Kidney glomerular epithelial cell (primary cell): ENCODE measurements at regions not wholly inside any gene's neighbourhood (a gene's known extent, or its start where the extent isn't known, plus 50 kb on each side); places are given as distances from the start of the nearest gene placed in this dataset.
"Not testable (repeated sequence)": the region's sequence is repeated elsewhere in the genome, so short reads cannot be mapped to it uniquely, and the experiment has no call there.

Experiments
- DNase-seq: peaks from one replicate; lab custom pipeline; 2025; lab: John Stamatoyannopoulos, UW

GRCh38 chr1:229886636-229887035 lies 180.4 kb upstream of the GALNT2 start:
- DNase-seq: no peak

- DNase-seq: no peak
Observed at GRCh38 chr1:229887043-229887822, 179.8 kb upstream of the GALNT2 start.

DNA sequence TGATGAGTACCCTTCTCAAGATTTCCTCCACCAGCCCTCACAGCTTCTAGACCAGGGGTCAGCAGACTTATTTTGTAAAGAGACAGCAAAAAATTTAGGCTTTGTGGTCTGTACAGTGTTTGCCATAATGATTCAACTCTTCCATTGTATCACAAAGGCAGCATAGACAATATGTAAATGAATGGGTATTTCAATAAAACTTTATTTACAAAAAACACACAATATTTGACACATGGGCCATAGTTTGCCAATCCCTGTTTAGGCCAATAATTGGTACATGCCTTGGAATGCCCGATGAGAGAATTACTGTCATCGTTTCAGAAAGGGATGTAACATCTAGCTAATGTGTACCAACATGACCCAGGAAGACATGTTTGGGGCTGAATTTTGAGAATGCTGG lies 178.9 kb upstream of the GALNT2 start:
- no peak for DNase-seq

GRCh38 chr1:229888561-229889001 lies 178.5 kb upstream of the GALNT2 start:
- no peak for DNase-seq

- DNase-seq: no peak
Observed at GRCh38 chr1:229889031-229889517, 178.0 kb upstream of the GALNT2 start.

DNA sequence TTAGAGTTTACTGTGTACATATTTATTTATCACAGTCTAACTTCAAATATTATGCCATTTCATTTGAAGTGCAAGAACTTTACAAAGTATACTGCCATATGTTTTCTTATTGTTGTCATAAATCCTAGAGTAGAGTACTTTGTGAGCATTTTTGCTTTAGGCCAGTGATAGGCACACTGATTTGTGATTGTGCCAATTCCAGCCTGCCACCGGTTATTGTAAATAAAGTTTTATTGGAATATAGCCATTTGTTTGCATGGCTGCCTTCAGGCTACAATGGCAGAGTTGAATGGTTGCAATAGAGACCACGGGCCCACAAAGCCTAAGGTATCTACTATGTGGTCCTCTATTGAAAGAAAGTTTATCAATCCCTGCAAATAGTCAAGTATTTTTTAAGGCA lies 175.8 kb upstream of the GALNT2 start:
- no peak for DNase-seq

GRCh38 chr1:229892515-229893117 lies 174.4 kb upstream of the GALNT2 start:
- no peak for DNase-seq

DNA sequence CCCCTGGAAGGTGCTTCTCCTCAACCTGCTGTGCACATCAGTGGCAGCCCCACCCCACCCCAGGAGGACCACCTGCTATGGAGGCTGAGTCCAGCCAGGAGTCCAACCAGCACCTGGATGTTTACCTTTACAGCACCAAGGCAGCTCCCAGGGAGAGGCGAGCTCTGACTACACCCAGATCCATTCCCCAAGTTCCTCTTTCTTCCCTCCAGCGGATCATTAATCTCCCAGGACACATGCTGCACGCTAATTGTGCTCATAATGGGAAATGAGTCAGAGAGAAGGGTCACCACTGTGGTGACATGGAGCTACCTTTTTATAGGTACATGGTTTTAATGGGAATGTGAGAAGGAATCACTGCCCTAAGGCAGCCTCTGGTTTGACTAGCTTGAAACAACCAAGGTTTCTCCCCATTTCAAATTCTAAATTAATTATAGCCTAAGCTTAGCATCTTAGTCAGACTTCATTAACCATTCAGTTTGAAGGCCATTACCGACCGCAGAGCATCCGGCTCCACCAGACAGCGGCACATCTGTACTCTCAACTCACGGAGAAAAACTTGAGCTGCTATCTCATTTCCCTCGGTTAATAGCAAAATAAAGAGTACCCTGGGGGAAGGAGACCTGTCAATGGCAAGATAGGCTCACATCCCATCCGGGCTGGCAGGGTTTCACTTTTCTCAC lies 173.1 kb upstream of the GALNT2 start:
- no peak for DNase-seq

DNA sequence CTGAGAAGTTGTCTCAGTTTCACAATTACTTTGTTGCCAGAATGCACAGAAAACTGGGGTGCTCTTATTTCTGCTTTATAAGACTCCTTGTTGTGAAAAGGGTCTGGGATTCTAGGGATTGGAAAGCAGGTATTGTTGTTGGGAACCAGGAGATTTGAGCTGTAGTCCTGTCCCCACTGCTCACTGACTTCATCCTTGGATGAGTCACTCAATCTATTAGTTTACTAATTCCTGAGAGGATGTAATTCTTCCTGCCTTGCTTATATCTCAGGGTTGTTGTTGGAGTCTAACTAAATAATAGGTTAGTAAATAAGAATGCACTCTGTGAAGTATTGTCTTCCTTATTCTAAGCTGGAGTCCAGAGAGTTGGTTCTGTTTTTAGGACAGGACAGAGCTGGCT lies 172.5 kb upstream of the GALNT2 start:
- DNase-seq: no peak

DNA sequence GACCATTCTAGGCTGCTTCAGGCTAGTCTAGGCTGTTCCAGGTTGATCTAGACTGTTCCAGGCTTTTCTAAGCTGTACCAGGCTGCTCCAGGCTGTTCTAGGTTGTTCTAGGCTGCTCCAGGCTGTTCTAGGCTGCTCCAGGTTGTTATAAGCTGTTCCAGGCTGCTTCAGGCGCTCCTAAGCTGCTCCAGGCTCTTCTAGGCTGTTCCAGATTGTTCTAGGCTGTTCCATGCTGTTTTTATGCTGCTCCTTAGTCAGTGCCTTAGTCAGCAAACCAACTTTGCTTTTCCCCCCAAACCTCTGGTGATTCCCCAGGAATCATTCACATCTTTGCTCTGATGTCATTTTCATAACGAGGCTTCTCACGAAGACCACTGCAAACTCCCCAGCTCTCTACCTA lies 171.4 kb upstream of the GALNT2 start:
- no peak for DNase-seq

DNA sequence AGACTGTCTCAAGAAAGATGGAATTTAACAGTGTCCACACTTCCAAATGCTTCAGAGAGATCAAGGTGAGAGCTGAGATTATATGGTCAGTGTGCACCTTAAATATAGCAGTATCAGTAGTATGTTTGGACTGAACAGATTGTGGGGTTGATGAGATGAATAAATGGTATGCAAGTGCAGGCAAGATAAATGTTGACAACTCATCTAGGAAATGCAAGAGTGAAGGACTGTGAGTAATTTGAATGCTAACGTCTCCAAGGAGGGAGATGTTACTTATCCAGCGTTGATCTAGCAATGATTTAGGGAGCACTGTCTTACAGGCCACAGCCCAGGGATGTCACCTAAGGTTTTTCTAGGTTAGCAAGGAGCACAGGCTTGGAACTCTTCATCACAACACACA lies 170.7 kb upstream of the GALNT2 start:
- no peak for DNase-seq

DNA sequence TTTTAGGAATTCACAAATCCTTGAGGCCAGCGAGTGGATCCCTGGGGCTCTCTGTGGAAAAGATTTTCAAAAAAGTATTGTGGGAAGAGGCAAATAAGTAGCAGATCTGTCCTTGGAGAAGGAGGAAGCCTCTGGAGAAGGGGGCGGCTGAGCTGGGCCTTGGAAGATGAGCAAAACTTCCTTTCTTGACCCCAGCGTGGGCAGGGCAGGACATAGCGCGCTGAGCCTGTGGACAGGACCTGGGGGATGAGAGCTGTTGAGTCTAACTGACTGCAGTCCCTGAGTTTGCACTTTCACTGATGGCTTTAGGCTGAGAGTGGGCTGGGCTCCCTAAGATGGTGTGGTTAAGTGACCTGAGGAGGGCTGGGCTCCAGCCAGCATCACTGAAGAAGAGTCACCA lies 170.2 kb upstream of the GALNT2 start:
- no peak for DNase-seq

DNA sequence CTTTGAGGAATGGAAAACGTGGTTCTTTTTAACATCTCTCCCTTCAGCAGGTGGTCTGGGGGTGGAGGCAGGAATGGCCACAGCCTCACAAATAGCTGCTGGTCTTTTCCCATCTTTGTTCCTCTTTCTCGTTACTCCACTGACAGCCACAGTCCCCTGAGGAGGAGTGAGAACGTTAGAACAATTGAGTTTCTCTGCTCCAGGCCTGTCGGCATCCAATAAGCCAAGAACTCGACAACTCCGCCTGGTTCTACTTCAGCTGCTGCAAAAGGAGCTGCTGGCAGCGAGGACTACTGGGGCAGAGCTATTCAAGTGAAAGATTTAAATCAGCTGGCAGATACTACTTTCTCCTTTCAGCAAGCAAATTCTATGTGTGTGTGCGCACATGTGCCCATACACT lies 169.5 kb upstream of the GALNT2 start:
- DNase-seq: no peak

GRCh38 chr1:229900220-229900619 lies 166.8 kb upstream of the GALNT2 start:
- no peak for DNase-seq

DNA sequence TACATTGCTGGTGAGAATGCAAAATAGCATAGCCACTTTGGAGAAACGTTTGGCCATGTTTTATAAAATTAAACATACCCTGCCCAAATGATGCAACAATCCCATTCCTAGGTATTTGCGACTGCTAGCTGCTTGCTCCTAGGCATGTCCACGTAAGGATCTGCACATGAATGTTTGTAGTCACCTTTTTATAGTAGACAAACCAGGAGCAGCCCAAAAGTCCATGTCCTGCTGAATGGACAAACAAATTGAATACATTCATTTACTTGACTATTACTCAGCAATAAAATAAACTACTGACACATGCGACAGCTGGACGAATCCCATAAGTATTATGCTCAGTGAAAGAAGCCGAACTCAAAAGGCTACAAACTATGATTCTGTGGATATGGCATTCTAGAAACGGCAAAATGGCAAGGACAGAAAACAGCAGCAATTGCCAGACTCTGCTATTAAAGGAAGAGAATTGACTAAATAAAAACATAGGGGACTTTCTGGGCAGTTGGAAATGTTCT lies 161.9 kb upstream of the GALNT2 start:
- no peak for DNase-seq

DNA sequence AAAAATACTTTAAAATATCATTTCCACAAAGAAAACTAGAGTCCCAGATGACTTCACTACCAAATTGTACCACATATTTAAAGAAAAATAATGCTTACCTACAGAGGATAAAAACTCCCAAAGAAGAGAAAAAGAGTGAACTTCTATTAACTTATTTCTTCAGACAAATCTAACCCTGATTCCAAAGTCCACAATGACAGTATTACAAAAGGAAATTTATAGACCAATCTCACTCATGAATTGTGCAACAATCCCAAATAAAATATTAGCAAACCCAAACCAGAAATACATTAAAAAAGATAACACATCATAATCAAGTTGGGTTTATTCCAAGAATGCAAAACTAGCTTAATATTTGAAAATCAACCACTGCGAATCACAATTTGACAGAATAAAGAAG lies 161.4 kb upstream of the GALNT2 start:
- no peak for DNase-seq

GRCh38 chr1:229907884-229908638 lies 159.0 kb upstream of the GALNT2 start:
- DNase-seq: no peak

DNA sequence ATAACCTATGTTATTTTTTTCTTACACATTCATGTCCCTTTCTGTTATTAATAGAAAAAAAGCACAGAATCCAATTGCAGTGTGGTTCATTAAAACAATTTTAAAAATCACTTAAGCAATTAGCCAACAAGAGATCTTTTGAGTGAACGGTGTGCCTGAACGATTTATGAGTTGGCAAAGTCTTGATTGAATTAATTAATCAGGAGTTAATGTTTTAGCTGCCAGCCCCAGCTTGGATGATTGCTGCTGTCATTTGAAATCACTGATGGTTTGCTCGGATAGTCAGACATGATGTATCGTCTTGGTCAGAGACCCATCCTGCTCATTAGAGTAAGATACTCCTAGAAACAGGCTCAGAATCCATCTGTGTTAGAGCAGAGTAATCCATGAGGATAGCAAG lies 158.3 kb upstream of the GALNT2 start:
- no peak for DNase-seq

- no peak for DNase-seq
Observed at GRCh38 chr1:229913489-229913888, 153.5 kb upstream of the GALNT2 start.

DNA sequence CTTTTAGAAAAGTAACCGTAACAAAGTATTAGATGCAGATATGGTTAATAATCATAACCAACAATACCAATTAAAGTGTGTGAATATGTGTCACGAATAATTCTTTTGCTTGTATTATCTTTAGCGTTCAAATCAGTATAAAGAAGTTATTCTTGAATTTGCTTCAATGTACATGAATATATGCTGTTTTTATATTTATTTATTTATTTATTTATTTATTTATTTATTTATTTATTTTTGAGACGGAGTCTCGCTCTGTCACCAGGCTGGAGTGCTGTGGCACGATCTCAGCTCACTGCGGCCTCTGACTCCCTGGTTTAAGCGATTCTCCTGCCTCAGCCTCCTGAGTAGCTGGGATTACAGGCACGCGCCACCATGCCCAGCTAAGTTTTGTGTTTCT lies 147.6 kb upstream of the GALNT2 start:
- DNase-seq: not testable (repeated sequence)

- DNase-seq: no peak
Observed at GRCh38 chr1:229920683-229921082, 146.4 kb upstream of the GALNT2 start.

DNA sequence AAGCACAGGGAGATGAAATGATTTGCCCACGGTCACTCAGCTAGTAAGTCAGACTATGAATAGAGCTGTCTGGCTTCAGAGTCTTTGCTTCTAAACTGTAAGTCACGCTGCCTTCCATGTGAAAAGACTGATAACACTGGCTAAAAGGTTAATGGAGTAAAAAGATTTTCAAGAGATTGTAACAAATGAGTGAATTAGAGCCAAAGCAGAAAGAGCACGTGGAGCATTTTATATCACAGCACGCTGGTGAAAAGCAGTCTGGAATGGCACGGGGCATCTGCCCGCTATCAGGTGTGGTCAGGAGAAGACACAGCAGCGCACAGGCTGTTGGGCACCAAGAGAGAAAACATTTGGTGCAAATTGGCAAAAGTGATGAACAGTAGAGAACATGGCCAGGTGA lies 144.8 kb upstream of the GALNT2 start:
- DNase-seq: no peak
